ENCODE measurements at regions not wholly inside any gene's neighbourhood (a gene's known extent, or its start where the extent isn't known, plus 50 kb on each side); places are given as distances from the start of the nearest gene placed in this dataset.
"Not testable (repeated sequence)": the region's sequence is repeated elsewhere in the genome, so short reads cannot be mapped to it uniquely, and the experiment has no call there.

- not testable (repeated sequence) for DNase-seq
Observed at GRCh38 chr1:239106689-239107088, 279.7 kb upstream of the CHRM3 start.

- DNase-seq = no peak
Observed at GRCh38 chr1:239098400-239099037, 287.8 kb upstream of the CHRM3 start.

- no peak for DNase-seq
Observed at GRCh38 chr1:239091537-239091936, 294.8 kb upstream of the CHRM3 start.

- DNase-seq = no peak
Observed at GRCh38 chr1:239084459-239085080, 301.8 kb upstream of the CHRM3 start.

- DNase-seq = not testable (repeated sequence)
Observed at GRCh38 chr1:239081947-239082346, 304.4 kb upstream of the CHRM3 start.

GRCh38 chr1:239067480-239067879 is 318.9 kb upstream of the CHRM3 start:
- no peak for DNase-seq

GRCh38 chr1:239067058-239067457 is 319.3 kb upstream of the CHRM3 start:
- DNase-seq = no peak

GRCh38 chr1:239061770-239062169 is 324.6 kb upstream of the CHRM3 start:
- no peak for DNase-seq

- no peak for DNase-seq
Observed at GRCh38 chr1:239058190-239058589, 328.2 kb upstream of the CHRM3 start.

- DNase-seq = no peak
Observed at GRCh38 chr1:239056940-239057339, 329.4 kb upstream of the CHRM3 start.

- no peak for DNase-seq
Observed at GRCh38 chr1:239053279-239053678, 333.1 kb upstream of the CHRM3 start.

- DNase-seq = no peak
Observed at GRCh38 chr1:239049571-239049970, 336.8 kb upstream of the CHRM3 start.

GRCh38 chr1:239044829-239045228 is 341.5 kb upstream of the CHRM3 start:
- DNase-seq = no peak

- DNase-seq = no peak
Observed at GRCh38 chr1:239040523-239040922, 345.8 kb upstream of the CHRM3 start.

GRCh38 chr1:239031310-239031709 is 355.1 kb upstream of the CHRM3 start:
- no peak for DNase-seq

GRCh38 chr1:239025997-239026694 is 360.2 kb upstream of the CHRM3 start:
- DNase-seq = no peak

- no peak for DNase-seq
Observed at GRCh38 chr1:239025223-239025622, 361.1 kb upstream of the CHRM3 start.

GRCh38 chr1:239023732-239024360 is 362.5 kb upstream of the CHRM3 start:
- no peak for DNase-seq

GRCh38 chr1:239016337-239016736 is 370.0 kb upstream of the CHRM3 start:
- no peak for DNase-seq

GRCh38 chr1:239011382-239011781 is 375.0 kb upstream of the CHRM3 start:
- no peak for DNase-seq

GRCh38 chr1:239008568-239008967 is 377.8 kb upstream of the CHRM3 start:
- DNase-seq = no peak

- DNase-seq = no peak
Observed at GRCh38 chr1:239006276-239006675, 380.1 kb upstream of the CHRM3 start.

GRCh38 chr1:238999944-239000343 is 386.4 kb upstream of the CHRM3 start:
- no peak for DNase-seq

- no peak for DNase-seq
Observed at GRCh38 chr1:238998577-238998976, 387.8 kb upstream of the CHRM3 start.
